ENCODE measurements at regions not wholly inside any gene's neighbourhood (a gene's known extent, or its start where the extent isn't known, plus 50 kb on each side); places are given as distances from the start of the nearest gene placed in this dataset.

DNA sequence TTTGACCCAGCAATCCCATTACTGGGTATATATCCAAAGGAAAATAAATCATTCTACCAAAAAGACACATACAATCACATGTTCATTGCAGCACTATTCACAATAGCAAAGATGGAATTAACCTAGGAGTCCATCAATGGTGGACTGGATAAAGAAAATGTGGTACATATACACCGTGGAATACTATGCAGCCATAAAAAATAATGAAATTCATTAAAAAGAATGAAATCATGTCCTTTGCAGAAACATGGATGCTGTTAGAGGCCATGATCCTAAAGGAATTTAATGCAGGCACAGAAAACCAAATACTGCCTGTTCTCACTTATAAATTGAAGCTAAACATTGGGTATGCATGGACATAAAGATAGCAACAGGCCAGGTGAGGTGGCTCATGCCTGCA is 61.9 kb upstream of the BMP6 start:
- TF ChIP-seq CTCF (IDR thresholded peaks at IDR 0.05) (no peak), POLR2A (IDR thresholded peaks at IDR 0.05) (no peak)
- ATAC-seq (no peak), DNase-seq (no peak)

DNA sequence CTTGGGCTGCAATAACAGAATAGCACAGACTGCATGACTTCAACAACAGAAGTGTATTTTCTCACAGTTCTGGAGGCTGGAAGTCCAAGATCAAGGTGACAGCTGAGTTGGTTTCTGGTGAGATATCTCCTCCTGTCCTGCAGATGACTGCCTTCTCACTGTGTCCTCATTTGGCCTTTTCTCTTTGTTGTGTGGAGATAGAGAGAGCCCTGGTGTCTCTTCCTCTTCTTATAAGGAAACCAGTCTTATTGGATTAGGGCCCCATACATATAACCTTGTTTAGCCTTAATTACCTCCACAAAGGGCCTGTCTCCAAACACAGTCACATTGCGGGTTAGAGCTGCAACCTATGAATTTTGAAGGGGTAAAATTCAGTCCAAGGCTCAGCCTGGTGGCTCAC is 57.0 kb upstream of the BMP6 start:
- no peak for ATAC-seq
- 100% methylated on average over 1 of the region's 1 CpG for WGBS, 2 donors
- Histone ChIP-seq H3K36me3 (replicated peaks in 1 of 2; ENCODE audit: insufficient read depth in 1 of 2, low read depth in 2 of 2) (no peaks in the 10 kb centered on the region), H3K9me3 (no peaks in the 10 kb centered on the region), H3K4me3 (no peak overlapping the region), H3K27me3 (no peaks in the 10 kb centered on the region), H3K27ac (no peak overlapping the region), H3K4me1 (no peaks in the 10 kb centered on the region)
- no peak for TF ChIP-seq POLR2A (IDR thresholded peaks at IDR 0.05)
- no peak for TF ChIP-seq CTCF (IDR thresholded peaks at IDR 0.05)
- no peak for DNase-seq
- intact Hi-C loops (cut with DNase I) = no loop called here

More for the DNA sequence above, 61.9 kb upstream of the BMP6 start:
- no peaks in the 10 kb centered on the region for H3K36me3 ChIP-seq (replicated peaks in 1 of 2; ENCODE audit: insufficient read depth in 1 of 2, low read depth in 2 of 2)
- H3K27me3 ChIP-seq = no peaks in the 10 kb centered on the region
- H3K27ac ChIP-seq = no peak overlapping the region
- H3K9me3 ChIP-seq = no peaks in the 10 kb centered on the region
- intact Hi-C loops (cut with DNase I) = no loop called here
- 82 to 92% methylated on average over 1 of the region's 1 CpG for WGBS, 2 donors
- H3K4me3 ChIP-seq = no peak overlapping the region
- no peaks in the 10 kb centered on the region for H3K4me1 ChIP-seq

GRCh38 chr6:7669742-7670141 is 56.2 kb upstream of the BMP6 start:
- TF ChIP-seq CTCF (IDR thresholded peaks at IDR 0.05) (no peak), POLR2A (IDR thresholded peaks at IDR 0.05) (no peak)
- DNase-seq (no peak), ATAC-seq (no peak)
- Histone ChIP-seq H3K27me3 (no peaks in the 10 kb centered on the region), H3K9me3 (no peaks in the 10 kb centered on the region), H3K27ac (no peak overlapping the region), H3K36me3 (replicated peaks in 1 of 2; ENCODE audit: insufficient read depth in 1 of 2, low read depth in 2 of 2) (no peaks in the 10 kb centered on the region), H3K4me1 (no peaks in the 10 kb centered on the region), H3K4me3 (no peak overlapping the region)
- 79 to 80% methylated on average over 4 of the region's 4 CpGs for WGBS, 2 donors
- intact Hi-C loops (cut with DNase I) = no loop called here

- no peak for DNase-seq
- WGBS, 2 donors = 62 to 63% methylated on average over 7 of the region's 7 CpGs
- ATAC-seq = no peak
- no peak overlapping the region for H3K4me3 ChIP-seq
- intact Hi-C loops (cut with DNase I) = no loop called here
- H3K27ac ChIP-seq = no peak overlapping the region
- H3K4me1 ChIP-seq = no peaks in the 10 kb centered on the region
- no peaks in the 10 kb centered on the region for H3K9me3 ChIP-seq
- TF ChIP-seq POLR2A (IDR thresholded peaks at IDR 0.05) = no peak
- TF ChIP-seq CTCF (IDR thresholded peaks at IDR 0.05) = no peak
- H3K27me3 ChIP-seq = no peaks in the 10 kb centered on the region
- H3K36me3 ChIP-seq (replicated peaks in 1 of 2; ENCODE audit: insufficient read depth in 1 of 2, low read depth in 2 of 2) = no peaks in the 10 kb centered on the region
Measured at GRCh38 chr6:7671076-7671475, 54.8 kb upstream of the BMP6 start.

DNA sequence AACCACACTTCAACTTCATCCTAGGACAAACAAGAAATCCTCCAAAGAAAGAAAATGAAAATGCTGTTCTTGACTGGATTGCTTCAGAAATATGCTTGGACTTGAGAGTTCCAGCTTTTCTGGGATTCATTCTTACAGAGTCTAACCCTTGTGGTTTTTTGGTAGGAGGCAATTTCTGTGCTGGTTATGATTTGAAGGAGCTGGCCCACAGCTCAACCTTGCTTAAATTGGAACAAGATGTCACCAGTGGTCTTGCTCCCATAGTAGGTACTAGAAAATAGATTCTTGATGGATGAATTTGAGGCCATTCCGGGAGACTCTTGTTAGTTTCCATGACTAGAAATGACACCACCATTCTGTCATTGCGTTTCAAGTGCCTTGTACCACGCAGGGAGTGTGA is 54.3 kb upstream of the BMP6 start:
- Histone ChIP-seq H3K4me3 (no peak overlapping the region), H3K27me3 (no peaks in the 10 kb centered on the region), H3K27ac (no peak overlapping the region), H3K4me1 (no peaks in the 10 kb centered on the region), H3K9me3 (no peaks in the 10 kb centered on the region), H3K36me3 (replicated peaks in 1 of 2; ENCODE audit: insufficient read depth in 1 of 2, low read depth in 2 of 2) (no peaks in the 10 kb centered on the region)
- DNase-seq (no peak), ATAC-seq (no peak)
- intact Hi-C loops (cut with DNase I) = no loop called here
- TF ChIP-seq POLR2A (IDR thresholded peaks at IDR 0.05) (no peak), CTCF (IDR thresholded peaks at IDR 0.05) (no peak)
- 80 to 82% methylated on average over 3 of the region's 3 CpGs for WGBS, 2 donors
